CD4-positive, alpha-beta T cell (primary cell): ENCODE measurements at regions not wholly inside any gene's neighbourhood (a gene's known extent, or its start where the extent isn't known, plus 50 kb on each side); places are given as distances from the start of the nearest gene placed in this dataset.

ENCODE experiments used
- ATAC-seq: fragments of 200-7000 bp; cut with Tn5 transposase; one replicate; pipeline ENCODE4 v1.10.0; 2022; ENCODE audit warnings: mild to moderate bottlenecking; ENCODE audit not compliant: poor library complexity
- CTCF ChIA-PET: fragments of 350-600 bp; sonication (Branson Sonifier 250); formaldehyde crosslinking; loops from one replicate; lab custom pipeline; 2021; ENCODE audit warnings: antibody characterized with exemption, inconsistent platforms; lab: Charles Lee
- POLR2A ChIA-PET: fragments of 350-600 bp; sonication (Branson Sonifier 250); formaldehyde crosslinking; loops from one replicate; lab custom pipeline; 2021; ENCODE audit warnings: antibody characterized with exemption, inconsistent platforms; lab: Charles Lee
- DNase-seq, 14 experiments: peaks; one replicate each; pipeline ENCODE4 v3.0.0-alpha.2; 2013 to 2020; ENCODE audit warnings: mixed read lengths in 2 of 14
- H3K27ac ChIP-seq, 2 donors: one replicate each; pipeline versions ENCODE4 v1.5.1 to v1.7.0; 2013; ENCODE audit warnings: low read length in 2 of 2, low read depth in 1 of 2, mild to moderate bottlenecking in 1 of 2
- H3K27me3 ChIP-seq, 2 experiments: 1 replicate in 1 of 2; 2 replicates in 1 of 2; pipeline versions ENCODE4 v1.6.1 to v1.7.0; 2013; ENCODE audit warnings: low read length in 2 of 2, control low read depth in 1 of 2, mild to moderate bottlenecking in 1 of 2, moderate library complexity in 1 of 2; ENCODE audit not compliant: insufficient read depth in 2 of 2, control insufficient read depth in 1 of 2
- H3K36me3 ChIP-seq: one replicate; pipeline ENCODE4 v1.6.1; 2013; ENCODE audit warnings: low read length, control low read depth; ENCODE audit not compliant: insufficient read depth
- H3K4me1 ChIP-seq: one replicate; pipeline ENCODE4 v1.6.1; 2013; ENCODE audit warnings: low read length, control low read depth; ENCODE audit not compliant: insufficient read depth
- H3K4me3 ChIP-seq: one replicate; pipeline ENCODE4 v1.5.1; 2013; ENCODE audit warnings: mild to moderate bottlenecking, low read length, moderate library complexity
- H3K9me3 ChIP-seq, 2 experiments: 1 replicate in 1 of 2; 2 replicates in 1 of 2; pipeline versions ENCODE4 v1.6.1 to v1.7.0; 2013; ENCODE audit warnings: low read length in 2 of 2, mild to moderate bottlenecking in 2 of 2, control low read depth in 1 of 2, moderate library complexity in 1 of 2; ENCODE audit not compliant: control insufficient read depth in 1 of 2, insufficient read depth in 1 of 2
- H3K27ac Mint-ChIP-seq: one replicate; pipeline ENCODE4 v1.8.0; 2020; ENCODE audit warnings: mixed read lengths
- H3K27me3 Mint-ChIP-seq: one replicate; pipeline ENCODE4 v1.8.0; 2021; ENCODE audit warnings: mixed read lengths
- H3K36me3 Mint-ChIP-seq: one replicate; pipeline ENCODE4 v1.8.0; 2021; ENCODE audit warnings: low read depth, mixed read lengths
- H3K4me1 Mint-ChIP-seq: one replicate; pipeline ENCODE4 v1.8.0; 2021; ENCODE audit warnings: low read depth, mixed read lengths
- H3K4me3 Mint-ChIP-seq: one replicate; pipeline ENCODE4 v1.8.0; 2020; ENCODE audit warnings: mild to moderate bottlenecking, mixed read lengths
- H3K9me3 Mint-ChIP-seq: one replicate; pipeline ENCODE4 v1.8.0; 2020; ENCODE audit warnings: mixed read lengths
- intact Hi-C, 2 experiments: fragments of 100-400 bp; cut with DNase I in 1 of 2; cut with micrococcal nuclease in 1 of 2; formaldehyde crosslinking; loops; one replicate each; pipeline versions ENCODE4 v1.15.1 to v1.9.0; 2023 to 2025; cut with DNase I, micrococcal nuclease
- TF ChIP-seq, protein P1 (sequence below): fragments of 200-600 bp; IDR thresholded peaks from one replicate; pipeline ENCODE4 v1.8.0; 2022; ENCODE audit warnings: antibody characterized with exemption, mild to moderate bottlenecking

DNA sequence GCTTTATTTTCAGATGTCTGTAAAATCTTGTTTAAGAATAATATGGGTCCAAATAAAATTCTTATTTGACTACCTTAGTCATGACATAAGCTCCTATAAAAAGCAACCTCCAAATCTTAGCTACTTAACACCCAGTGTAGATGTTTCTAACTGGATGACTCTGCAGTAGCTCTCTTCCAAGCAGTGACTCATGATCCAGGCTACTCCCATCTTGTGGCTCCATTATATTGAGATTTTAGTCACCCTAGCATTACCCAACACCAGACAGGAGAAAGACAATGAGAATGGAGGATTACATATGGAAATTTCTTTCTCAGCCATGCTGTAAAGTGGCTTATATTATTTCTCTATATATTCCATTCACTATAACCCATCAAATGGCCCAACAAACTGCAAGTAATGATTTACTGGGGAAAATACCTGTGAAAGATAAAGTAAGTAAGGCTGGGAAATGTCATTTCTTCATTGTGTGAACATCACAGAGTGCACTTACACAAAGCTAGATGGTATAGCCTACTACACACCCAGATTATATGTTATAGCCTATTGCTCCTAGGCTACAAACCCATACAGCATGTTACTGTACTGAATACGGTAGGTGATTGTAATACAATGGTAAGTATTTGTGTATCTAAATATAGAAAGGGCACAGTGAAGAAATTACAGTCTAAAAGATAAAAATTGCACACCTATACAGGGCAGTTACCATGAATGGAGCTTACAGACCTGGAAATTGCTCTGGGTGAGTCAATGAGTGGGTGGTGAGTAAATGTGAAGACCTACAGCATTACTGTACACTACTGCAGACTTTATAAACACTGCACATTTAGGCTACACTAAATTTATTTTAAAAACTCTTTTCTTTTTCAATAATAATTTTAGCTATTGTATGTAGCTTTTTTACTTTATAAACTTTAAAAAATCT, 163.2 kb downstream of the DYRK2 start:
- ChIA-PET CTCF (interaction anchor here (0.5 to 1.4 kb wide), 2 partner anchors 17 to 901 kb away, joined by 3 read pairs; no protein-coding TSS in a partner anchor), POLR2A (no interaction called here)
- no peak for ATAC-seq
- peaks cover 0 to 11% of the 10 kb centered on the region in 2 experiments for H3K9me3 ChIP-seq
- no peaks in the 10 kb centered on the region for H3K36me3 ChIP-seq
- H3K4me3 ChIP-seq, result no peak overlapping the region
- no peaks in the 10 kb centered on the region for H3K4me1 Mint-ChIP-seq
- no peaks in the 10 kb centered on the region for H3K9me3 Mint-ChIP-seq
- no peaks in the 10 kb centered on the region for H3K27me3 ChIP-seq
- intact Hi-C loops, result no loop called here
- H3K27ac ChIP-seq, result no peak overlapping the region
- DNase-seq, result no peak
- no peak overlapping the region for H3K27ac Mint-ChIP-seq
- no peak overlapping the region for H3K4me3 Mint-ChIP-seq
- no peaks in the 10 kb centered on the region for H3K36me3 Mint-ChIP-seq
- H3K27me3 Mint-ChIP-seq, result no peaks in the 10 kb centered on the region
- TF ChIP-seq, protein P1, sequence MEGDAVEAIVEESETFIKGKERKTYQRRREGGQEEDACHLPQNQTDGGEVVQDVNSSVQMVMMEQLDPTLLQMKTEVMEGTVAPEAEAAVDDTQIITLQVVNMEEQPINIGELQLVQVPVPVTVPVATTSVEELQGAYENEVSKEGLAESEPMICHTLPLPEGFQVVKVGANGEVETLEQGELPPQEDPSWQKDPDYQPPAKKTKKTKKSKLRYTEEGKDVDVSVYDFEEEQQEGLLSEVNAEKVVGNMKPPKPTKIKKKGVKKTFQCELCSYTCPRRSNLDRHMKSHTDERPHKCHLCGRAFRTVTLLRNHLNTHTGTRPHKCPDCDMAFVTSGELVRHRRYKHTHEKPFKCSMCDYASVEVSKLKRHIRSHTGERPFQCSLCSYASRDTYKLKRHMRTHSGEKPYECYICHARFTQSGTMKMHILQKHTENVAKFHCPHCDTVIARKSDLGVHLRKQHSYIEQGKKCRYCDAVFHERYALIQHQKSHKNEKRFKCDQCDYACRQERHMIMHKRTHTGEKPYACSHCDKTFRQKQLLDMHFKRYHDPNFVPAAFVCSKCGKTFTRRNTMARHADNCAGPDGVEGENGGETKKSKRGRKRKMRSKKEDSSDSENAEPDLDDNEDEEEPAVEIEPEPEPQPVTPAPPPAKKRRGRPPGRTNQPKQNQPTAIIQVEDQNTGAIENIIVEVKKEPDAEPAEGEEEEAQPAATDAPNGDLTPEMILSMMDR, result no peak
- no peaks in the 10 kb centered on the region for H3K4me1 ChIP-seq

DNA sequence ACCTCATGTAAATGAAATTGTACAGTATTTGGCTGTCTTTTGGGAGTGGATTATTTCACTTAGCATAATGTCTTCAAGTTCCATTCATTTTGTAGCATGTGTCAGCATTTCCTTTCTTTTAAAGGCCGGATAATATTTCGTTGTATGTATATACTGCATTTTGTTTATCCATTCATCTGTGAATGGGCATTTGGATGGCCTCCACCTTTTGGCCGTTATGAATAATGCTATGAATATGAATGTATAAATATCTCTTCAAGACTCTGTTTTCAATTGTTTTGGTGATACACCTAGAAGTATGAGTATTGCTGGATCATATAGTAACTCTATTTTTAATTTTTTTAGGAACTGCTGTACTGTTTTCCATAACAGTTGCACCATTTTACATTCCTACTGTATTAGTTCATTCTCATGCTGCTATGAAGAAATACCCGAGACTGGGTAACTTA, 164.9 kb downstream of the DYRK2 start:
- no peak overlapping the region for H3K4me3 Mint-ChIP-seq
- no peak overlapping the region for H3K27ac Mint-ChIP-seq
- POLR2A ChIA-PET, result no interaction called here
- Histone ChIP-seq H3K4me3 (no peak overlapping the region), H3K27me3 (no peaks in the 10 kb centered on the region), H3K4me1 (no peaks in the 10 kb centered on the region), H3K36me3 (no peaks in the 10 kb centered on the region), H3K9me3 (peaks cover 0 to 11% of the 10 kb centered on the region in 2 experiments), H3K27ac (no peak overlapping the region)
- TF ChIP-seq, protein P1, result no peak
- CTCF ChIA-PET, result no interaction called here
- H3K9me3 Mint-ChIP-seq, result peaks cover 2% of the 10 kb centered on the region
- no peaks in the 10 kb centered on the region for H3K36me3 Mint-ChIP-seq
- H3K4me1 Mint-ChIP-seq, result no peaks in the 10 kb centered on the region
- ATAC-seq (no peak), DNase-seq (no peak)
- intact Hi-C loops, result no loop called here
- no peaks in the 10 kb centered on the region for H3K27me3 Mint-ChIP-seq

DNA sequence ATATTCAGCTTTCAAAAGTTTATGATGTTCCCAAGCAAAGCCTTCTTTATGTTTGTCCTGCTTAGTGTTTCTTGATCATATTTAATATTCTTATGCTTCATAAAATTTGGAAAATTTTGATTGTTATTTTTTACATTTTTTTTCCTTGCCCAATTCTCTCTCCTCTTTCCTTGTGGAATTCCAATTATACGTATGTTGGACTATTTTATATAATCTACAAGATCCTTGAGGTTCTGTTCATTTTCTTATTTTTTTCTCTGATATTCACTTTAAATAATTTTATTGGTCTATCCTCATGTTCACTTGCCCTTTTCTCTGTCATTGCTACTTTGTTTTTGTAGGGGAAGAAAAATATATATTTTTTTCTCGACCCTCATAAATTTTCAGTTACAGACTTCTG, 167.7 kb downstream of the DYRK2 start:
- no peak for ATAC-seq
- H3K27me3 Mint-ChIP-seq, result no peaks in the 10 kb centered on the region
- no peak overlapping the region for H3K4me3 Mint-ChIP-seq

More for the DNA sequence above, 167.7 kb downstream of the DYRK2 start:
- H3K9me3 ChIP-seq, result peaks cover 0 to 11% of the 10 kb centered on the region in 2 experiments
- Mint-ChIP-seq H3K4me1 (no peaks in the 10 kb centered on the region), H3K27ac (no peak overlapping the region), H3K9me3 (peaks cover 2% of the 10 kb centered on the region), H3K36me3 (no peaks in the 10 kb centered on the region)
- CTCF ChIA-PET, result no interaction called here
- no peak overlapping the region for H3K27ac ChIP-seq
- no peaks in the 10 kb centered on the region for H3K27me3 ChIP-seq
- intact Hi-C loops, result no loop called here
- TF ChIP-seq, protein P1, result no peak
- H3K4me3 ChIP-seq, result no peak overlapping the region
- no peaks in the 10 kb centered on the region for H3K36me3 ChIP-seq
- POLR2A ChIA-PET, result no interaction called here
- DNase-seq, result no peak
- H3K4me1 ChIP-seq, result no peaks in the 10 kb centered on the region
